ENCODE measurements at regions not wholly inside any gene's neighbourhood (a gene's known extent, or its start where the extent isn't known, plus 50 kb on each side); places are given as distances from the start of the nearest gene placed in this dataset.

- TF ChIP-seq, protein P1, sequence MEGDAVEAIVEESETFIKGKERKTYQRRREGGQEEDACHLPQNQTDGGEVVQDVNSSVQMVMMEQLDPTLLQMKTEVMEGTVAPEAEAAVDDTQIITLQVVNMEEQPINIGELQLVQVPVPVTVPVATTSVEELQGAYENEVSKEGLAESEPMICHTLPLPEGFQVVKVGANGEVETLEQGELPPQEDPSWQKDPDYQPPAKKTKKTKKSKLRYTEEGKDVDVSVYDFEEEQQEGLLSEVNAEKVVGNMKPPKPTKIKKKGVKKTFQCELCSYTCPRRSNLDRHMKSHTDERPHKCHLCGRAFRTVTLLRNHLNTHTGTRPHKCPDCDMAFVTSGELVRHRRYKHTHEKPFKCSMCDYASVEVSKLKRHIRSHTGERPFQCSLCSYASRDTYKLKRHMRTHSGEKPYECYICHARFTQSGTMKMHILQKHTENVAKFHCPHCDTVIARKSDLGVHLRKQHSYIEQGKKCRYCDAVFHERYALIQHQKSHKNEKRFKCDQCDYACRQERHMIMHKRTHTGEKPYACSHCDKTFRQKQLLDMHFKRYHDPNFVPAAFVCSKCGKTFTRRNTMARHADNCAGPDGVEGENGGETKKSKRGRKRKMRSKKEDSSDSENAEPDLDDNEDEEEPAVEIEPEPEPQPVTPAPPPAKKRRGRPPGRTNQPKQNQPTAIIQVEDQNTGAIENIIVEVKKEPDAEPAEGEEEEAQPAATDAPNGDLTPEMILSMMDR (IDR thresholded peaks at IDR 0.05; ENCODE audit: low read length): no peak
- TF ChIP-seq EZH2phosphoT487 (IDR thresholded peaks at IDR 0.05; ENCODE audit: low read length) (no peak), EZH2 (optimal IDR thresholded peaks at IDR 0.05; ENCODE audit: low read depth, low read length) (no peak)
These were observed 85.8 kb downstream of the SNX18 start for GRCh38 chr5:54603372-54603771.
